Lower lobe of right lung (tissue), 2 donors: ENCODE measurements at regions not wholly inside any gene's neighbourhood (a gene's known extent, or its start where the extent isn't known, plus 50 kb on each side); places are given as distances from the start of the nearest gene placed in this dataset.

Experiments used
- ATAC-seq, 2 donors: fragments of 200-7000 bp; cut with Tn5 transposase; one replicate each; pipeline ENCODE4 v1.9.1; 2020 to 2022; ENCODE audit warnings: mild to moderate bottlenecking in 2 of 2, moderate library complexity in 2 of 2
- DNase-seq: peaks from one replicate; pipeline ENCODE4 v3.0.0-alpha.2; 2020
- H3K27ac ChIP-seq: fragments of 200-600 bp; one replicate; pipeline ENCODE4 v1.8.0; 2022
- H3K27me3 ChIP-seq: fragments of 200-600 bp; one replicate; pipeline ENCODE4 v1.8.0; 2022; ENCODE audit warnings: low read depth
- H3K36me3 ChIP-seq: fragments of 200-600 bp; one replicate; pipeline ENCODE4 v1.8.0; 2022; ENCODE audit warnings: mild to moderate bottlenecking
- H3K4me1 ChIP-seq: fragments of 200-600 bp; one replicate; pipeline ENCODE4 v1.8.0; 2022
- H3K4me3 ChIP-seq: fragments of 200-600 bp; one replicate; pipeline ENCODE4 v1.8.0; 2022; ENCODE audit warnings: mild to moderate bottlenecking
- H3K9me3 ChIP-seq: fragments of 200-600 bp; one replicate; pipeline ENCODE4 v1.8.0; 2022
- CTCF ChIP-seq: fragments of 200-600 bp; IDR thresholded peaks from one replicate; pipeline ENCODE4 v1.8.0; 2022; ENCODE audit warnings: antibody characterized with exemption, mild to moderate bottlenecking
- intact Hi-C: fragments of 100-400 bp; cut with DNase I; formaldehyde crosslinking; loops from one replicate; pipeline ENCODE4 v1.11.0; 2022
- donor health status: DM: no; HTN: yes; CAD: no; lungs with severe emphysema.

GRCh38 chr2:147550995-147551731 lies 293.7 kb upstream of the ACVR2A start:
- H3K27ac ChIP-seq: no peak overlapping the region
- intact Hi-C loops: no loop called here
- DNase-seq: no peak
- no peak overlapping the region for H3K4me3 ChIP-seq
- ATAC-seq: no peak
- H3K36me3 ChIP-seq: no peaks in the 10 kb centered on the region
- H3K9me3 ChIP-seq: no peaks in the 10 kb centered on the region
- TF ChIP-seq CTCF: no peak
- H3K27me3 ChIP-seq: no peaks in the 10 kb centered on the region
- H3K4me1 ChIP-seq: no peaks in the 10 kb centered on the region

GRCh38 chr2:147549054-147549453 lies 295.8 kb upstream of the ACVR2A start:
- Histone ChIP-seq H3K9me3 (peaks cover 3% of the 10 kb centered on the region), H3K27me3 (no peaks in the 10 kb centered on the region), H3K27ac (no peak overlapping the region), H3K4me1 (no peaks in the 10 kb centered on the region), H3K4me3 (no peak overlapping the region), H3K36me3 (no peaks in the 10 kb centered on the region)
- ATAC-seq: no peak
- intact Hi-C loops: no loop called here
- TF ChIP-seq CTCF: no peak
- no peak for DNase-seq

DNA sequence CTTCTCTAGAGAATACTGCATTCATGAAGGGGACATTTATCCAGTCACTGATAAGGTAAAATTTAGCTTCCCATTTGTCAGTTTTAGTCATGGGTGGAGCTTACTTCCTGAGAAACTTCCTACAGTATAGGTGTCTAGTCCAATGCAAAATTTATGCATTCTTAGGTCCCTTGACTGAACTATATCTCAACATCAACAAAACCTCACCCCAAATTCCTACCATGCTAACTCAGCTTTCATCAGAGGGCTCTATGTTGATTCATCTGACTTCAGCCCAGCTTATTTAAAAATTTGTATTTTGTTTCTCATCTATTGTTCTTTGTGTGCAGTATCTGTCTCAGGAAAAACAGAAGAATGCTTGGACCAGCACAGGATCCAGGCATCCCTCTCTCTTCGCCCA lies 296.4 kb upstream of the ACVR2A start:
- no peak for ATAC-seq
- no peak for TF ChIP-seq CTCF
- H3K27me3 ChIP-seq: no peaks in the 10 kb centered on the region
- no peaks in the 10 kb centered on the region for H3K36me3 ChIP-seq
- DNase-seq: no peak
- no peaks in the 10 kb centered on the region for H3K4me1 ChIP-seq
- no peak overlapping the region for H3K27ac ChIP-seq
- no peak overlapping the region for H3K4me3 ChIP-seq
- intact Hi-C loops: no loop called here
- H3K9me3 ChIP-seq: peaks cover 3% of the 10 kb centered on the region

- ATAC-seq (no peak), DNase-seq (no peak)
- Histone ChIP-seq H3K36me3 (no peaks in the 10 kb centered on the region), H3K27ac (no peak overlapping the region), H3K4me3 (no peak overlapping the region), H3K27me3 (no peaks in the 10 kb centered on the region), H3K4me1 (no peaks in the 10 kb centered on the region), H3K9me3 (peaks cover 3% of the 10 kb centered on the region)
- TF ChIP-seq CTCF: no peak
- intact Hi-C loops: no loop called here
Observed at GRCh38 chr2:147547440-147547839, 297.4 kb upstream of the ACVR2A start.

DNA sequence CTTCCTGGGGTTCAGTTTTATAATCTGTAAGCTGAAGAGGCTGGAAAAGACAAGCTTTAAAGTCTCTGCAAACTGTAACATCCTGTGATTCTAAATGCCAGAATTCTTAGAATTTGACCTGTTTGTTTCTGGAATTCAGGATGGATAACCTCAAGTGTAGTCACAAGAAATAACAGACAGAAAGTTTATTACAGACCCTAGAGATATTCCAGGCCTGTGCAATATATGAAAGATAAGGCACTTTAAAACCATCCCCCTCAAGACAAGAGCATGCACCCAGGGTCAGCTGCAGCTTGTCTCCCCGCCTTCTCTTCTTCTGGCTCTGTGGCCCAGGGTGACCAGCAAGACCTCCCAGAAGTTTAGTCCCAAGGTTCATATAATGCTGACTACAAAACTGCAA lies 298.7 kb upstream of the ACVR2A start:
- no peak for TF ChIP-seq CTCF
- Histone ChIP-seq H3K4me3 (no peak overlapping the region), H3K36me3 (no peaks in the 10 kb centered on the region), H3K9me3 (peaks cover 3% of the 10 kb centered on the region), H3K27me3 (no peaks in the 10 kb centered on the region), H3K4me1 (no peaks in the 10 kb centered on the region), H3K27ac (no peak overlapping the region)
- no peak for DNase-seq
- no peak for ATAC-seq
- intact Hi-C loops: no loop called here
